NCI-H187 treated with DMSO at 0.1 percent for 48 hours (cell line): ENCODE measurements at regions not wholly inside any gene's neighbourhood (a gene's known extent, or its start where the extent isn't known, plus 50 kb on each side); places are given as distances from the start of the nearest gene placed in this dataset.

Experiments
- DNase-seq: peaks from one replicate; lab custom pipeline; 2025; lab: John Stamatoyannopoulos, UW

DNA sequence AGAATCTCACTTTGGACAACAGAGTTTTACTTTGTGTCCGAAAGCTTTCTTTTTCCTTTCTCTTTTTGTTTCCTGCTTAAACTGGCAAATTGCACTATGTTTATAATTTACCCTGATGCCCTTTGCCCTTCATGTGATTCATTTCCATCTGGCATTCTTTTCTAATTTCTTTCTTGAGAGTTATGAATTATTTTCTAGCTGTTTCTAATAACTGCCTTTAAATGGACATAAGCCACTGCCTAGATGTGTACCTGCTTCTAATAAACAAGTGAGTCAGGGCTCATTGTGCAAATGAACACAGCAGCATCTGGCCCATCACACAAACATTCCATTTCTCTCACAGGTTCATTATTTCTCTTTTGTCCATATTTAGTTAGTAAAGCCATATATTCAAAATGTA, 242.3 kb upstream of the GPRIN3 start:
- no peak for DNase-seq

DNA sequence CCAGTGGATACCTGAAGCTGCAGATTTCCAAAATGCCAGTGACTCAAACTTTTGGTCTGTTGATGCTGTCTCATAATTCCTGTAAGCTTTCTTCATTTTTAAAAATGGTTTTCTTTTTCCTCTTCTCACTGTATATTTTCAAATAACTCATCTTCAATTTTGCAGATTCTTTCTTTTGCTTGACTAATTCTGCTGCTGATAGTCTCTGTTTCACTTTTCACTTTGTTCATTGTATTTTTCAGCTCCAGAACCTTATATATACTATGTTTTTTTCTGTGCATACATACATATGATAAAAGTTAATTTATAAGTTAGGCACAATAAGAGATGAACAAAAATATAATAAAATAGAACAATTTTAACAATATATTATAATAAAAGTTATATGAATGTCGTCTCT, 237.7 kb upstream of the GPRIN3 start:
- DNase-seq = no peak

DNA sequence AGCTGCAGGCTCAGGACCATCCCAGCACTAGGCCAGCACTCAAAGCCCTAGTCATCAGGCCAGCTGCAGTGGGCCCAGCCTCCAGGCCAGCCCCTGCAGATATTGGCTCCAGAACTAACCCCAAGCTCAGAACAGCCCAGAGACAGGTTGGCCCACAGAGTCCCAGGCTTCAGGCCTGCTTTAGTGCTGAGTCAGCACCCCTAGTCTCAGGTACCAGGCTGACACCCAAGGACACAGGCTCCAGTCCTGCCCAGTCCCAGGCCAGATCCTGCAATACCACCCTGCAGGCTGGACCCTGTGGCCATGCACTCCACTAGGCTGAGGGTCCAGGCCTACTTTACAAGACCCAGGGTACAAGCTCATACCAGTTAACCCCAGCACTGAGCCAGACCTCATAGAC, 234.4 kb upstream of the GPRIN3 start:
- DNase-seq = no peak

DNA sequence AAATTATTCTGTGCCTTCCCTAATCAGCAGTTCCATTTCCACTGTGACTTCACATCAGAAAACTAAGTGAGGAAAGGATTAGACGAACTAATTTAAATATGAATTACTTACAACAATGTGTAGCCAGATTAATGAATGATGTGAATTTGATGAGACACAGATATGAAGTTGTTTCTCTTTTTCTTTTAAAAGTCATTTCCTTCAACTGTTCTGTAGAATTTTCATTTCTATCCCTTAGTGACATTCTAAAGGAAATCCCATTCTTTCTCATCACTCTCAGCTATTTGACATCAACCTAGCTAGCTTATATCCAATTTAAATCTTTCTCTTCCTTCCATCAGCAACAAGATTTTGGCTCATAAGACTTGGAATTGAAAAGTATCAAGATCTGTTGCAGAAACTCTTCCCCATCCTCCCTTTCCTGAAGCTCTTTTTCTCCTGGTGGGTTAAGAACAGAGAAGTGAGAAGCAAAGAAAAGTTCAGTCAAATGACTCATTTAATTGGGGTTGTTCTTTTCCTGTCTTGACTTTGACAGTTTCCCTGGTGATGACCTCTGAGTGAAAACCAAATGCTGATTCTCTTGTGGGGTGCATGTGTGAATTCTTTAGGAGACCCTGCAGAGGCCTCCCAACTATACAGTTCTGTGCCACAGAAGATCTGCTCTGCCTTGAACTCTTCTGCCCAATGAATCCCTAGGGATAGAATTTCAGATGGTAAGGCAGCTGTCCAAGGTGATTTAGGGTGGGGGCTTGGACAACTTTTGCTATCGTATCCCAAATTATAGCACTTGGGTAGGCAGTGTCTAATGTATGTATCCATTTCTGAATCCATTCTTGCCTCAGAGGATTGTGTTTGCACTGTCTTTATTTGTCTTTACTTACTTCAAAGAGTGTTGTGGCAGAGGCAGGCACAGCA, 232.5 kb upstream of the GPRIN3 start:
- no peak for DNase-seq

DNA sequence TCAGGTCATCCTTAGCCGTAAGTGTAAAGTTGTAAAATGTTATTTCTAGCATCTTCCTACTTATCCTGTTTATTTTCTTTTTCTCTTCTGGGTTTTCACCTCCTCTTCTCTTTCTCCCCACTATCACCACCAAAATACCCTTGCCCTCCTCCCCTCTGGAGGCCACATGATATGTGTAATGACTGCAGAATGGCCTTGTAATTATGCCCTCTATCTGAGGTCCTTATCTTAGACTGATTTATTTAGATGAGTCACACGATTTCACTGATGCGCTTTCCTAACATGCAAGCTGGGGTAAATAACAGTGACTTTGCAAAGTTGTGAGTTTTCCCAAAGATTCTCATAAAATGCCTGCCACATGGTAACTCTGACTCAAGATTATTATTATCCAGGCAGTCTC, 231.8 kb upstream of the GPRIN3 start:
- DNase-seq = no peak

DNA sequence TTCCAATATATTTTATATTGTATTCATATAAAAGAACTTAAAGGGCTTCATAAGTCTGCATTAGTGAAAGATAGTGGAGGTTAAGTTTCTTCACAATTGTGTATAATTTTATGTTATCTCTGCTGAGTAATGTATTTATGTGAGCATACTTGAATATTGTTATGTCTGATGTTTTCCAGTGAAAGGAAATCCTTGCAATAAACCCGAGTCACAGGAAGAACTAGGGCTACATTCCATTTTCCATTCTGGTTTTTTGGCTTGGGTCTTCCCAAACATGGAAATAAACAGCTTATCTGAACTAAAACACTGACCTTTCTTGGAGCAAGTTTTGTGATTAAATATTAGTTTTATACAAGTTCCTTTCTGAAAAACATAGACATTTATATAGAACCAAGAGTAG, 231.3 kb upstream of the GPRIN3 start:
- no peak for DNase-seq

DNA sequence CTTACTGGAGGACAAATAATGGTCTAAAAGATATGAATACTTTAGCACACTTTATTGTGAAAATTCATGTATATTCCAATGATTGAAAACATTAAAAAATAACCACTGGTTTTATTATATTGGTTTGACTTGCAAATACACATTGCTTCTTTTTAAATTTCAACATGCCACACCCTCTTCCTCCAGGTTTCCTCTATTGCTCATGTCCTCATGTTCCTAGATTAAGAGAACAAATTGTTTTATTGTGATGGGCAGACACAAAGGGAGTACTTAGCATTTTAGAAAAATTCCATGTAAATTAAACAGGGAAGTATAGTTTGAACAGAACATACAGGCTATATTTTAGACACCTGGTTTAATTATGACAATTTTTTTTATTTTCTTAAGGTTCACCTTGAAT, 230.6 kb upstream of the GPRIN3 start:
- DNase-seq = no peak

DNA sequence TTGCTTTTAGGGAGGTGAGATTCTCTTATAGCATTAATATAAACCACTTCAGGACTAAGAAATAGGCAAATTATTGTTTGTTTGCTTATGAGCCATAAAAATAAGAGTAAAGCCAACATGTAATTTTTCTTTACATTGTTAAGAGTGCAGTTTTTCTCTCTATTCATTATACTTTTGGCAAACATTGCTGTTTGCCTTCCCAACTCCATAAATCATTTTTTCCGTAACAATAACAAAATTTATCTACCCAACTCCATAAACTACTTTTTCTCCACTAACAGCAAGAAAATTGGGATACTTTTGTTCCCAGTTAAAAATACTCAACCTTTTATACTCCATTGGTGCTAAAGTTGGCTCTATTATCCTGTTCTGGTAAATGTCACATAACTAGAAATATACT, 229.7 kb upstream of the GPRIN3 start:
- no peak for DNase-seq

DNA sequence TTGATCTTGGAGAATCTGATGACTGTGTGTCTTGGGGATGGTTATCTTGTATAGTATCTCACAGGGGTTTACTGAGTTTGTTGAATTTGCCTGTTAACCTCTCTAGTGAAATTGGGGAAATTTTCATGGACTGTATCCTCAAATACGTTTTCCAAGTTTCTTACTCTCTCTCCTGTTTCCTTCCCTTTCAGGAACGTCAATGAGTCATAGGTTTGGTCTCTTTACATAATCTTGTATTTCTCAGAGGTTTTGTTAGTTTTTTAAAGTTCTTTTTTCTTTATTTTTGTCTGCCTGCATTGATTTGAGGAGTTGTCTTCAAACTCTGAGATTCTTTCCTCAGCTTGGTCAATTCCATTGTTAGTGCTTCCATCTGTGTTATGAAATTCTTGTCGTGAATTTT, 227.7 kb upstream of the GPRIN3 start:
- DNase-seq = no peak

DNA sequence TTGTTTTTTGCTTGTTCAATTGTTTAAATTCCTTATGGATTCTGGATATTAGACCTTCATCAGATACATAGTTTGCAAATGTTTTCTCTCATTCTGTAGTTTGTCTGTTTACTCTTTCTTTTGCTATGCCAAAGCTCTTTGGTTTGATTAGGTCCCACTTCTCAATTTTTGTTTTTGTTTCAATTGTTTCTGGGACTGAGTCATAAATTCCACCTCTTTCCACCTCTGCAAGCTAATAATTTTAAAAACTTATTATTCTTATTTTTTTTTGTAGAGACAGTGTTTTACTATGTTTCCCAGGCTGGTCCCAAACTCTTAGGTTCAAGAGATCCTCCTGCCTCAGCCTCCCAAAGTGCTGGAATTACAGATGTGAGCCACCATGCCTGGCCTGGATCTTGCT, 226.8 kb upstream of the GPRIN3 start:
- no peak for DNase-seq

DNA sequence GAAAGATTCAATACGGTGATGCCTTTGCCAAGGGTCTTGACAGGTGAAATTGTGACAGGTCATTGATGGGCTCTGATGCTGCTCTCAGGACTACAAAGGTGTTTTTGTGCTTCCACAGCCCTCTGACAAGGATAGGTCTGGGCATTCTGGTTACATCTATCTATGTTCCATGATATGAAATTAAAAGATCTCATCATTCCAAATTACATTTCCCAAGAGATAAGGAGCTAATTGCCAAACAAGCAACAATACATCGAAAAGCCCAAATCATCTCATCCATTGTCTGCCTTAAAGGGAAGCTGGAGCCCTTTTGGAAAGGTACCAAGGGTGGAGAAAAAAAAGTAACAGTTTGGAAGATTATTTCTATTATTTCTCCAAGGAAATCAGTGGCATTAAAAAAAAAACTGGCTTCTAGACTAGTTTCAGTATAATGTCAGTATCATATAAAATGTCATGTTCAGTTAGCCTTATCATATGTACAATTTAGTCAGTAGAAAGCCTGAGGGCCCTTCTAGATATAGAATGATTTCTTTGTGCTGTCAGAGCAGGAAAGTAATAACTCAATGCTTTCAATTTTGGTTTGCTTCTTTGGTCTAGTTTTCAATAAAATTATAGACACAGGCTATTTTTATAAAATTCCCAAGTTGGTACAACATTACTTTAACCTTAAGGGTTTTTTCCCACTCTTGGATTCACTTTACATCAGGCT, 224.5 kb upstream of the GPRIN3 start:
- no peak for DNase-seq

DNA sequence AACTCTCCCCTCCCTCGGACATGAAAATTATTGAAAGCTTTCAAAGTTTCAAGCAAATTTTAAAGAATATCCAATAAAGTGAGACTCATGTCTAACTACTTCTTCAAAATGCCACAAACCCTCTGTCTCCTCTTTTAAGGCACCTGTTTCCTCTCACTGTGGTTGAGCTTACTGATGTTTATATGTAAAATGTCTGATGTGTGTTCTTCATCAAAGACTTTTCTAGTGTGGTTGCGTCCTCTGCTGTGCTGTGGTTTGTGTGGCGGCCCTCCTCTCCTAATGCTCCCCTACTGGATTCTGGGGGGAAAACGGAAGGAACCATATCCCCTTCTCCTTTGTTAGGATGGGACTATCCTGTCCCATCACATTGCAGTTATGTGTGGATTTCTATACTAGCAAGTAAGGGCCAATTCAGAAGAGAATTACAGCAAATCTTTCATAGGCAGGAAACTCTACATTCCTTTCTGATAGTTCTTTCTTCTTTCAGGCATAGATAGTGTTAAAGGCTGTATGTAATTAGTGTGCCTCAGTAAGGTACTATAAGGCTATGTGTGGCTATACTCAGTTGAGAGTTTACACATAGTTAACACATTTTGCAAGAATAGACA, 221.0 kb upstream of the GPRIN3 start:
- DNase-seq = no peak

DNA sequence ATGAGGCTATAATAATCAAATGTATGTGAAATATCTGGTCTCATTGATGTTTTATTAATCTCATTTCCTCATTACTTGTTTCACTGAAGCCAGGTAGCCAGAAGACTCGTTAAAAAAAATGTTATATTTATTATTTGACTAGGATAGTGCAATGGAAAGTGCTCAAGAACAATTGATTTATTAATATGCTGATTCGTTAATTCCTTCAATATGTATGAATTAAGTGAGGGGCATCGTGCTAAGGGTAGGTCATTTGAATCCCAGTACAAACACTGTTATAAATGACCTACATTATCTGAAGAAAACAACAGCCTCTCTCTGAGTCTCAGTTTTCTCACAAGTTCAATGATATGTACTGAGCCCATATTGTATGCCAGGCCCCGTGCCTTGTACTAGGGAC, 214.2 kb upstream of the GPRIN3 start:
- no peak for DNase-seq

DNA sequence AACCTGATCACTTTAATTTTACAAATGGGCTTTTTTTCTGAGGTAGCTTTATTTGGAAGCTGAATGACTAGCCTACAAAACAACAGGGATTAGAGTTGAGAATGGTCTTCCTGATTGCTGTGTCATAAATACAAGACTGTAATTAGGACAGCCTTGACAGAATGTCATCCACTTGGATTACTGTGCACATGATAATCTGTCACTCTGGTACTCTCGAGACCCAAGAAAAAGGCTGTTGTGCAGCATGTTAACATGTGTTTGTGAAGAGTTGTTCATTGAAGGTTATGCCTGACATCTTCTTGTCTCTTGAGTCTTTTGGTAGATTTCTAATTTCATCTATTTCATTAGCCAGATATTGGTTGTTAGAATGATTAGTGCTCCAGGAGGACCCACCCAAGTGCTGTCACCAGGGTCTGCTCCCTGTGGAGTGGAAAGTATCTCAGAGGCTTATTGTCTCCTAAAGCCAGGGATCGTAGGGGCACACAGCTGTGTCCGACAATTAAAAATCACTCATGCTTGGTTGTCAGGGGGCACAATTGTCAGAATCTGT, 212.2 kb upstream of the GPRIN3 start:
- DNase-seq = no peak

DNA sequence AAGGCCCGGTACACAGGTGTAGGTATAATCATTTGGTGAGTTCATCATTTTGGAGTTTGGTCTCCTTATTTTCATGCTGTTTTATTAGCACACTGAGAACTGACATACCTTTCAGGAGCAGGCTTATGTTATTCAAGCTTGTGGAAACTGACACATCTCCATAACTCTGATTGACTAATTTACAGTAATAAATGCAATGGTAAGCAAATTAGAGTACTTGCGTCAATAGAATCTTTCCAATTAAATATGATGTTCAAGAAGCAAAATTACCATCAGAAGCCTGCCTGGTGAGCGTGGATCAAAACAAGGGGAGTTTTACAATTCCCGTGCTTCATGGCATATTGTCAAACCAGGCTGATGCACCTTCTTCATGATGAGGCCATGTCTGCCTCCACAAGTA, 210.7 kb upstream of the GPRIN3 start:
- DNase-seq = no peak

DNA sequence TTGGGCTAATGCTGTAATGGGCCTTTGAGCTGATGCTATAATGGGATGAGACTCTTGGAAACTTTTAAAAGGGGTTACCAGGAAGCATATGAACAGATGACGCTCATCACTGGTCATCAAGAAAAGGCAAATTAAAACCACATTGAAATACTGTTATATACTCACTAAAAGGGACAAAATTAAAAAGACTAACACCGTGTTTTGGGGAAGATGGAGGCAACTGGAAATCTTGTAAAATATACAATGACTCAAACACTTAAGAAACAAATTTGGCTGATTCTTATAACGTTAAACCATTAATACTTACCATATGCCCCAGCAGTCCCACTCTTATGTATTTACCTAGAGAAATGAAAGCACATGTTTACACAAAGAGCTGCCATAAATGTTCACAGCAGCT, 207.2 kb upstream of the GPRIN3 start:
- DNase-seq = no peak

DNA sequence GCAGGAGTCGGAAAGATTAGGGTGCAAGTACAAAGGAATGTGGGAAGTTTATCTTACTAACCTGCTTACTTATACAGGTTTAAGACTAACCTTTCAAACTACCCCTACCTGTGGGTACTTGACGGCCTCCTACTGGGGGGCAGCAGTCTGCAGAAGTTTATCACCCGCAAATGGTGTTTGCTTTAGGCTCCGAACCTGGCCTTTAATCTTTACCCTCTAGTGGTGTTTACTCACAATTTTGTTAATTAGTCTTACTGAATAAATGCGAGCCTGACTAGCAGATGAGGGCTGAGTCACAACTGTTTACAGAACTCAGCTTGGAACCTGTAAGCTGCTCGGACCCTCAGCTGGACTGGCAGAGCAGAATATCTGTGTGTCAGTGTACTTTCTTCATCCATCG, 204.2 kb upstream of the GPRIN3 start:
- no peak for DNase-seq

DNA sequence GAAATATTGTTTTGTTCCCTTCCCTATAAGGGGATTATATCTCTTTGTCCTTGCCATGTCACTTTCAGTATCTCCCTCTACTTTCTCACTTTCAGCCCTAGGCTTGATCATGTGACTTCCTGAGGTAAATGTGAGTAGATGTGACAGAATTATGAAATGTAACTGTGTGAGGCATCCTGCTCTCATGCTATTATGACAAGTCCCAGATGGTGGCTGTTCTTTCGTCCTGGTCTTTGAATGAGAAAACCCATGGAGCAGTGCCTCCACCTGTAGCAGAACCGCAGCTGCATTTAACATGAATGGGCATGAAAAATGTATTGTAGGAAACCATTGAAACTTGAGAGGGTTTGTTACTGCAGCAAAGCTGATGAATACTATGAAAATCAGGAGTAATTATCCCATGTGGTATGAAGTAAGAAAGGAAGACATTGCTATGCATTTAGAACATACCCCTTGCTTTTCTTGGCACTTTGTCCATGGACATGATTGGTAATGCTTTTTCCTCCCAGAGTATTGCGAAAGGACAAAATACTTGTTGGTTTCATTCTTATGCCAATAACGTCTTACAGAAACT, 202.2 kb upstream of the GPRIN3 start:
- no peak for DNase-seq

DNA sequence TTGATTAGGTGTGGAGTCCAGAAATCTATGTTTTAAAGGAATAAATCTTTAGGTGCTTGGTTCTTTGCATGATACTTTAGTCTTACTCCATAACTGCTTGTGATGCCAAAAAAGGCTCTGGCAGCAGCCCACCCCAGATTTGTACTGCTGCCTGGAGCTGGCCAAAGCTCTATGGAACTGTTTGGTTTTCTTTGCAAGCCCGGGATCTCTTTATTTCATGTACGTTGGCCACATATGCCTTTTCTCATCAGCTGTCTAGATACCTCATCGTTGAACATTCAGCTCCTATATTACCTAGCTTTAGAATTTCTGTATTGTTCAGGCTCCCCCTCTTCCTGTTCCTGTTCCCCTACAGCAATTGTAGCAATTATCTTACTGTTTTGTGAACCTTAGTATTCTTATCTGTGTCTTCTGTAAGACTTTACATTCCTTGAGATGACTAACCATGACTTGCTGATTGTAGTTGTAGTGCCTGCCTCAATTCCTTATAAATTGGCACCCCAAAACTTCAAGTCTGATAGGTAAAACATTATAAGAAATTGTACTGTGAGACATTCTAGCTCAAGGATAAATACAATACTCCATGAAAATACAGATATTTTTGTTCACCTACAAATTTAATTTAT, 199.4 kb upstream of the GPRIN3 start:
- DNase-seq = no peak

DNA sequence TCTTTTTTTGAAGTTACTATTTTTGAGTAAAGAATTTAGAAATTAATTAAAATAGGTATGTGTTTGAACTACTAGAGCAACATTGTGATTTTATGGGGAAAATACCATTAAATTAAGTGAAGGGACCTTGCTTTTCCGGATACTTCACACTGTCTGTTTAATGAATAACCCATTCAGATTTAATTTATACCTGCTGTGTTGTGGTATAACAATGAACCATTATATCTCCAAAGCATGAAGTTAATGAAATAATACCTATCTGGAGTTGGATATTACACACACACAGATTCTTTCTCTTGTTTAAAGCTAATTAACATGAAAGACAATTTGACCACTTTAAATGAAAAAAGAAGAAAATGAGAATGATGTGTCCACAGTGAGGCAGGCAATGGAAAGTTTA, 195.0 kb upstream of the GPRIN3 start:
- DNase-seq = no peak

DNA sequence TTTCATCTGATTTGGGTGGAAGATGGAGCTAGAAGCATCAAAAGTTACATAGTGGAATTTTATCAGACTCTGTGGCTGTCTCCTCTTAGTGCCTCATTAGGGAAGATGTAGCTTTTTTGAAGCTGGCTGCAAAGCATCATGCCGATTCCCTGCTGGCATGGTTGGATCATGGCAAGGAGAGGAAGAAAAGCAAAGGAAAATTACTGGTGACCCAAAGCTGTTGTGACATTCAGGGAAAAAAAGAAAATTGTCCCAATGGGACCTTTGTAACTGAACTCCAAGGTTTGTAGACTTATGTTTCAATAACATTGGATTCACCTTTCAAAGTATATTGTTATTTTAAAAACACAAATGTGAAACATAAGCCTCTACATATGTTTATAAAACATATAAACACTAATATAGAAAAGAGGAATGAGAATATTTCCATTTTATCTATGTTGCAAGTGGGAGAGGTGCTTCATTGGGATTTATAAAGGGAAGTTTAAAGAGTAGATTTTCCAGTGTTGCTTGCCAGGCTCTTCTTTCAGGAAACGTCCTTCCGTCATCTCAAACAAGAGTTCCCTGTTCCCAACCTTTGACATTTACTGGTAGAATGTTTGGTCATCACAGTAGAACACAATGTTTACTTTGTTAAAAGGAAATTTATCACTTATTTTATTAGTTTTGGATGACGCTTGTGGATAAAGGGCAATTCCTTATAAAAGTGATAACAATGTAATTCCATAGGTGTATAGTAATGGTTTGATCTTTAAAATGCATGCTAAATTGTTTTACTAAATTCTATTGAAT, 190.1 kb upstream of the GPRIN3 start:
- DNase-seq = no peak
